AG09309 (cell line): ENCODE measurements at regions not wholly inside any gene's neighbourhood (a gene's known extent, or its start where the extent isn't known, plus 50 kb on each side); places are given as distances from the start of the nearest gene placed in this dataset.

Source experiments
- DNase-seq: peaks from one replicate; pipeline ENCODE4 v3.0.0-alpha.2; 2010; ENCODE audit warnings: low read depth
- H3K4me3 ChIP-seq: 2 replicates; pipeline ENCODE4 v1.5.1; 2011; ENCODE audit warnings: mild to moderate bottlenecking, low read depth, low read length, moderate library complexity; ENCODE audit not compliant: control insufficient read depth
- TF ChIP-seq, protein P1 (sequence below): IDR thresholded peaks from 2 replicates; pipeline ENCODE4 v1.5.1; 2011; ENCODE audit warnings: mild to moderate bottlenecking, low read depth, low read length, inconsistent platforms; ENCODE audit not compliant: insufficient read depth, control insufficient read depth; ENCODE audit errors: missing control alignments

DNA sequence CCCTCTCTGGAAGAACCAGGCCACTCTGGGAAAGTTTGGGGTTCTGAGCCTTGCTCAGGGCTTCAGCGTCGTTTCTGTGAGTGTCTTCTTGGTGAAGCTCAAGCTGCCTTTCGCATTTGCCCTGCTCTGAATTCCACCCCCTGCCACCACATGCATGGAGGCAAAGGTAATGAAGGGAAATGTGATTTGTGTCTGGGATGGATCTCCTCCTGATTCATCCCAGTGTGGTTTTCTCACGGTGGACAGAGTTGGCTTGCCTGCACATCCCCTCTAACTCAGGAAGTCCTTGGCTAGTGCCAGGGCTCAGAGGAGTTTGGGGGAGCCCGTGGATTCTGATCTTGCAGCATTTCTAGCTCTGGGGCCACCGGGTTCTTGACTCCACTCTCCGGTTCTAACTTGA is 173.6 kb upstream of the RAB4A start:
- no peak for DNase-seq
- TF ChIP-seq, protein P1, sequence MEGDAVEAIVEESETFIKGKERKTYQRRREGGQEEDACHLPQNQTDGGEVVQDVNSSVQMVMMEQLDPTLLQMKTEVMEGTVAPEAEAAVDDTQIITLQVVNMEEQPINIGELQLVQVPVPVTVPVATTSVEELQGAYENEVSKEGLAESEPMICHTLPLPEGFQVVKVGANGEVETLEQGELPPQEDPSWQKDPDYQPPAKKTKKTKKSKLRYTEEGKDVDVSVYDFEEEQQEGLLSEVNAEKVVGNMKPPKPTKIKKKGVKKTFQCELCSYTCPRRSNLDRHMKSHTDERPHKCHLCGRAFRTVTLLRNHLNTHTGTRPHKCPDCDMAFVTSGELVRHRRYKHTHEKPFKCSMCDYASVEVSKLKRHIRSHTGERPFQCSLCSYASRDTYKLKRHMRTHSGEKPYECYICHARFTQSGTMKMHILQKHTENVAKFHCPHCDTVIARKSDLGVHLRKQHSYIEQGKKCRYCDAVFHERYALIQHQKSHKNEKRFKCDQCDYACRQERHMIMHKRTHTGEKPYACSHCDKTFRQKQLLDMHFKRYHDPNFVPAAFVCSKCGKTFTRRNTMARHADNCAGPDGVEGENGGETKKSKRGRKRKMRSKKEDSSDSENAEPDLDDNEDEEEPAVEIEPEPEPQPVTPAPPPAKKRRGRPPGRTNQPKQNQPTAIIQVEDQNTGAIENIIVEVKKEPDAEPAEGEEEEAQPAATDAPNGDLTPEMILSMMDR: no peak
- H3K4me3 ChIP-seq: no peak overlapping the region

DNA sequence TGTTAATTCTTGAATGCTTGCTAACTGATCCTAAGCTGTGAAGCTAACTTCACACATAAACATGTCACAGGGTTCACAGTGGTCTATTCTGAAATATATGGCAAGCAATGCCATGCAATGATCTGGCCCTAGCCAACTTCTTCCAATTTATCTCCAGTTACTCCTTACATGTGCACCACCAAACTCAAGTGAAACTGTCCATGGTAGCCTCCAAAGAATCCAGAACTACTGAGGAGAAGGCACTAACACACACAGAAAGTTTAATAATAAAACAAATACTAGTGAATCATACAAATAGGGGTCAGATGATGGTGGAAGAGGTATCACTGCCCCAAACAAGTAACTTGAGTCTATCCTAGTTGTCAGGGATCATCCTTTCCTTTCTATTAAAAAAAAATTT is 172.6 kb upstream of the RAB4A start:
- TF ChIP-seq, protein P1: no peak

DNA sequence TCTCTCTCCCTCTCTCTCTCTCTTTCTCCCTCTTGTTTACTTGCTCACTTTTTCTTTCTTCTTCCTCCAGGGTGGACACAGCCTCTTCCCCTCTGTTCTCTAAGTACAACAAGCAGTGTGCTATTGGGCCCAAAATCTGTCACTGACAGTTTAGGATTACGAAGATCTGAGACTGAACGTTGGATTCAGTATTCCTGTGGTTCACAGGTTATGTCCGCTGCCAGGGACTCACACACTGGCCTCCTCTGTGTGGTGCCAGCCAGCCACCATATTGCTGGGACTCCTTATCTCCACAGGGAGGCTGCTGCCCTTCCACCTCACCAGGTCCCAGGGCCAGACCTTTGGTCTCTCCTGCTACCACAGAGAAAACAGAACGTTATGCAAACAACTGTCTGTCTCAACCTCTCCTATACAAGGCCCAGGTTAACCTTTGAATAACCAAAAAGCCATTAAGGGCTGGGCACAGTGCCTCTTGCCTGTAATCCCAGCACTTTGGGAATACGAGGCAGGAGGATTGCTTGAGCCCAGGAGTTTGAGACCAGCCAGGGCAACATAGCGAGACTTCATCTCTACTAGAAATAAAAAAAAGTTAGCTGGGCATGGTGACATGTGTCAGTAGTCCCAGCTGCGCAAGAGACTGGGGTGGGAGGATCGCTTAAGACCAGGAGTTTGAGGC is 171.9 kb upstream of the RAB4A start:
- no peak overlapping the region for H3K4me3 ChIP-seq
- TF ChIP-seq, protein P1: no peak
- DNase-seq: no peak

More for the DNA sequence above, 172.6 kb upstream of the RAB4A start:
- H3K4me3 ChIP-seq: no peak overlapping the region
- no peak for DNase-seq

DNA sequence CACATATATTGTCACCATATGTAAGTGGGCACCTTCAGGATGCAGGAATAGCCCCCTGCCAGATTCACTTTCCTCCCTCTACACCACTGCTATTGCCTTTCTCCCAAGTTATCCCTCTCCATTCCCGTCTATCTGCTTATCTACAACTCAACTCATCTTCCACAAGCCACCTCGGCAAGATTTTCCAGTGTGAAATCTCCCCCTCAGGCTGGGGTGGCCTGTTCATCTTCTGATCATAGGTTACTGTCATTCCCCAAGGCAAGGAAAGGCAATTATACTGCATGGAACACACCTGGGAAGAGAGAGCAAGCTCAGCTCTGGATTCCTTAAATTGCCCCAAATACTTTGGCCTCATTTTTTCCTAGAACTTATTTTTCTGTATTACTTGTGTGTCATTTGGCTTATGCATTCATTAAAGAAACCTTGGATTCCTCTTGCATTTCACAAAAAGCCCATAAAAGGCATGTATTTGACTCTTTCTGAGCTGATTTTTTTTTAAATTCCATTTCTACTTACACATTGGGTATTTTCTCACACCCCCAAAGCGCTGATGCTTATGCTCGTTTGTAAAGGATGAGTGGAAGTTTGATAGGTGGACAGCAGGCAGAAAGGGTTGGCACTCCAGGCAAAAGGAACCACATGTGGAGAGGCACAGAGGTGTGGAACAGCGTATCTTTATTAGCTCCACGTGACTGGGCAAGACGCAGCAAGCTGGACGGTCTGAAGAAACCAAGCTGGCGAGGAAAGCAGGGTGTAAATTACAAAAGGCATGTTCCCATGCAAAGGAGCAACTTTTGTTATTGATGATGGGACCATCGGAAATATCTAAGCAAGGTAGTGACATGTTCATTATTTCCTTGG is 169.7 kb upstream of the RAB4A start:
- TF ChIP-seq, protein P1: no peak
- H3K4me3 ChIP-seq: no peak overlapping the region
- no peak for DNase-seq

DNA sequence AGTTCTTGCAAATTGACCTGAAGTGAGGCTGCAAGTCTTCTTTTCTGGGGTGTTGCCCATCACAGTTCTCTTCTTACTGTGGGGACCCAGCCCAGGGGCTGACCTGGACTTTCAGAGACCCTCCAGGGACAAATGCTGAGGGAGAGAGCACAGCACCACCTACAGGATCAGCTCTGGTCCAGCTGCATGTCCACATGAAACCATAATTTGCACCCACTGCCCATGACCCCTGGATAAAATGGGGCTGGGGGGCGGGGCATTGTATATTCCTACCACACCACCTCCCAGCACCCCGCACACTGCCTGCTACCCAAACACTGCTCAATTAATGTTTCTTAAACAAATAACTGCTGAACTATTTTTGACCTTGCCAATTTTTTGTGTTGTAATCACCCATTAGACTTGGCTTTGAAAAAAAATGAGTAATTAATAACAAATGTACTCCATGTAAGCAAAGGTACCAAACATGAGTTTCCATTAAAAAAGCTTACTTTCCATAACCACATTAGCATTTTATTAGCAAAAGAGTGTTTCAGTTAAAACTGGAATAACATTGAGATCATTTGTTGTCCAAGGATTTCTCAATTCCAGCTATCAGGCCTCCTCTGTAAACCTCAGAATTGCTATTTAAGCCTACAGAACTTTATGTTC is 168.0 kb upstream of the RAB4A start:
- DNase-seq: no peak
- no peak overlapping the region for H3K4me3 ChIP-seq
- TF ChIP-seq, protein P1: no peak

DNA sequence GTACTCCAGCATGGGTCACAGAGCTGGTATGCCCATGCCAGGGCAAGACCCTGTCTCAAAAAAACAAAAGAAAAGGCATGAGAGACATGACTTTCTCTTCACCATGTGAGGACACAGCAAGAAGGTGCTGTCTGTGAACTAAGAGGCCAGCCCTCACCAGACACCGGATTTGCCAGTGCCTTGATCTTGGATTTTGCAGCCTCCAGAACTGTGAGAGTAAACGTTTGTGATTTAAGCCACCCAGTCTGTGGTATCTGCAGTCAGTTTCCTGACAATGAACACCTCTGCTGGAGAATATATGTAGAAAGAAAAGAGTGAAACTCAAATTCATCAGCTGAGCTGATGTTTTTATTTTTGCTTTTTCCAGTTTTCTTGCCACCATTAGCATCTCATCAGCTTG is 166.3 kb upstream of the RAB4A start:
- no peak for DNase-seq
- H3K4me3 ChIP-seq: no peak overlapping the region
- TF ChIP-seq, protein P1: no peak
